SK-N-SH (cell line): ENCODE measurements at regions not wholly inside any gene's neighbourhood (a gene's known extent, or its start where the extent isn't known, plus 50 kb on each side); places are given as distances from the start of the nearest gene placed in this dataset.

Experiments used
- CTCF ChIA-PET: fragments of 300-600, 350-600 bp; formaldehyde crosslinking; extraction: SDS; loops from one replicate; lab custom pipeline; 2021; lab: Yijun Ruan, JAX
- POLR2A ChIA-PET: fragments of 350-600 bp; sonication (Branson Sonifier 250); formaldehyde crosslinking; extraction: SDS; loops from one replicate; lab custom pipeline; 2020; ENCODE audit warnings: antibody characterized with exemption, inconsistent platforms; lab: Yijun Ruan, JAX
- DNase-seq: peaks from one replicate; pipeline ENCODE4 v3.0.0; 2012
- H2AFZ ChIP-seq: fragments of 200-600 bp; sonication (generic); 2 replicates; pipeline ENCODE4 v1.8.1; 2016; ENCODE audit warnings: antibody characterized with exemption, mild to moderate bottlenecking, low read depth
- H3F3A ChIP-seq: fragments of 200-600 bp; sonication (generic); replicated peaks from 2 replicates; pipeline ENCODE3; 2016; ENCODE audit warnings: antibody characterized with exemption, mild to moderate bottlenecking; ENCODE audit not compliant: insufficient read depth
- H3K27ac ChIP-seq, 2 experiments: fragments of 200-500 bp in 1 of 2; fragments of 200-600 bp in 1 of 2; sonication (Bioruptor generic) in 1 of 2; sonication (generic), shearing (Covaris generic) in 1 of 2; 2 replicates each; pipeline versions ENCODE4 v1.5.1 to v1.6.1; 2014 to 2016; ENCODE audit warnings: low read depth in 2 of 2, inconsistent platforms in 1 of 2, low read length in 1 of 2, mild to moderate bottlenecking in 1 of 2, mixed read lengths in 1 of 2
- H3K27me3 ChIP-seq: fragments of 200-600 bp; sonication (generic), shearing (Covaris generic); 2 replicates; pipeline ENCODE4 v1.6.1; 2016; ENCODE audit warnings: mixed run types; ENCODE audit not compliant: insufficient read depth
- H3K36me3 ChIP-seq, 2 experiments: fragments of 200-500 bp in 1 of 2; fragments of 200-600 bp in 1 of 2; sonication (Bioruptor generic) in 1 of 2; sonication (generic) in 1 of 2; replicated peaks in 1 of 2; 2 replicates each; pipeline versions ENCODE3 to v1.5.1; 2014 to 2016; ENCODE audit warnings: low read length in 1 of 2, mild to moderate bottlenecking in 1 of 2; ENCODE audit not compliant: insufficient read depth in 2 of 2, control insufficient read depth in 1 of 2
- H3K4me1 ChIP-seq, 2 experiments: fragments of 200-500 bp in 1 of 2; fragments of 200-600 bp in 1 of 2; sonication (Bioruptor generic) in 1 of 2; sonication (generic), shearing (Covaris generic) in 1 of 2; 2 replicates each; pipeline versions ENCODE4 v1.5.1 to v1.6.1; 2014 to 2016; ENCODE audit warnings: low read depth in 1 of 2, low read length in 1 of 2, mixed run types in 1 of 2; ENCODE audit not compliant: insufficient read depth in 2 of 2, control insufficient read depth in 1 of 2
- H3K4me2 ChIP-seq: fragments of 200-600 bp; sonication (generic), shearing (Covaris generic); 2 replicates; pipeline ENCODE4 v1.6.1; 2017; ENCODE audit warnings: mixed run types
- H3K4me3 ChIP-seq, 2 experiments: fragments of 200-500 bp in 1 of 2; fragments of 200-600 bp in 1 of 2; sonication (Bioruptor generic) in 1 of 2; sonication (generic), shearing (Covaris generic) in 1 of 2; 2 replicates each; pipeline versions ENCODE4 v1.5.1 to v1.8.1; 2014 to 2016; ENCODE audit warnings: low read depth in 2 of 2, inconsistent platforms in 1 of 2, low read length in 1 of 2, mild to moderate bottlenecking in 1 of 2, mixed read lengths in 1 of 2, moderate library complexity in 1 of 2
- H3K79me2 ChIP-seq: fragments of 200-600 bp; sonication (generic); 2 replicates; pipeline ENCODE4 v1.8.1; 2017; ENCODE audit warnings: mild to moderate bottlenecking; ENCODE audit not compliant: insufficient read depth
- H3K9ac ChIP-seq: fragments of 200-600 bp; sonication (generic); 2 replicates; pipeline ENCODE4 v1.6.1; 2017; ENCODE audit warnings: mixed run types
- H3K9me2 ChIP-seq: fragments of 200-600 bp; sonication (generic); 2 replicates; pipeline ENCODE4 v1.6.1; 2017; ENCODE audit warnings: mixed run types
- H3K9me3 ChIP-seq: fragments of 200-600 bp; sonication (generic); 2 replicates; pipeline ENCODE4 v1.6.1; 2017; ENCODE audit warnings: mixed run types, mild to moderate bottlenecking, moderate library complexity
- H4K20me1 ChIP-seq: fragments of 200-600 bp; sonication (generic); 2 replicates; pipeline ENCODE4 v1.6.1; 2017; ENCODE audit warnings: mild to moderate bottlenecking, mixed run types; ENCODE audit not compliant: insufficient read depth
- CHD2 ChIP-seq: fragments of 150-350 bp; IDR thresholded peaks from 2 replicates; pipeline ENCODE4 v1.6.1; 2018; ENCODE audit warnings: low read length; ENCODE audit not compliant: partially characterized antibody
- ELF1 ChIP-seq: IDR thresholded peaks from 2 replicates; pipeline ENCODE4 v1.4.0; 2012
- FOXJ3 ChIP-seq: sonication (generic); formaldehyde crosslinking; IDR thresholded peaks from 2 replicates; pipeline ENCODE4 v1.5.1; 2020; ENCODE audit warnings: mild to moderate bottlenecking, missing genetic modification reagents
- GABPA ChIP-seq: IDR thresholded peaks from 2 replicates; pipeline ENCODE4 v1.4.0; 2012; ENCODE audit warnings: low read depth, mild to moderate bottlenecking
- GATA2 ChIP-seq: sonication (generic); formaldehyde crosslinking; IDR thresholded peaks from 2 replicates; pipeline ENCODE4 v1.5.0; 2020; ENCODE audit warnings: mild to moderate bottlenecking, missing genetic modification reagents
- IRF3 ChIP-seq: fragments of 150-350 bp; IDR thresholded peaks from 2 replicates; pipeline ENCODE4 v1.6.1; 2016; ENCODE audit warnings: mild to moderate bottlenecking, low read depth, low read length
- JUND ChIP-seq: IDR thresholded peaks from 2 replicates; pipeline ENCODE4 v1.4.0; 2012
- MXI1 ChIP-seq: IDR thresholded peaks from 2 replicates; pipeline ENCODE4 v1.6.1; 2012; ENCODE audit warnings: mild to moderate bottlenecking, low read depth, low read length, improper control_type of control experiment
- POLR2AphosphoS5 ChIP-seq: IDR thresholded peaks from 2 replicates; pipeline ENCODE4 v1.6.1; 2012; ENCODE audit warnings: low read depth, low read length
- RCOR1 ChIP-seq: fragments of 150-350 bp; IDR thresholded peaks from 2 replicates; pipeline ENCODE4 v1.6.1; 2017; ENCODE audit warnings: antibody characterized with exemption, low read length
- TAF1 ChIP-seq: IDR thresholded peaks from 2 replicates; pipeline ENCODE4 v1.6.1; 2012; ENCODE audit warnings: low read depth, mild to moderate bottlenecking, low read length, moderate library complexity, borderline replicate concordance
- TEAD4 ChIP-seq: IDR thresholded peaks from 2 replicates; pipeline ENCODE4 v1.4.0; 2012; ENCODE audit warnings: mild to moderate bottlenecking, borderline replicate concordance; ENCODE audit not compliant: insufficient read depth
- YY1 ChIP-seq: IDR thresholded peaks from 2 replicates; pipeline ENCODE4 v1.4.0; 2012; ENCODE audit warnings: low read depth, mild to moderate bottlenecking
- WGBS: methylation state at CpG from one replicate; pipeline ENCODE4 v1.1.6; 2017; ENCODE audit warnings: low lambda C conversion rate; 5-methylcytosine and 5-hydroxymethylcytosine counted together
- TF ChIP-seq, protein P1 (sequence below): IDR thresholded peaks from 2 replicates; pipeline ENCODE4 v1.4.0; 2012; ENCODE audit warnings: low read depth, borderline replicate concordance
- TF ChIP-seq, protein P2 (sequence below): IDR thresholded peaks from 2 replicates; pipeline ENCODE4 v1.4.0; 2012; ENCODE audit warnings: low read depth, borderline replicate concordance
- TF ChIP-seq, protein P3 (sequence below): IDR thresholded peaks from 2 replicates; pipeline ENCODE4; 2012

DNA sequence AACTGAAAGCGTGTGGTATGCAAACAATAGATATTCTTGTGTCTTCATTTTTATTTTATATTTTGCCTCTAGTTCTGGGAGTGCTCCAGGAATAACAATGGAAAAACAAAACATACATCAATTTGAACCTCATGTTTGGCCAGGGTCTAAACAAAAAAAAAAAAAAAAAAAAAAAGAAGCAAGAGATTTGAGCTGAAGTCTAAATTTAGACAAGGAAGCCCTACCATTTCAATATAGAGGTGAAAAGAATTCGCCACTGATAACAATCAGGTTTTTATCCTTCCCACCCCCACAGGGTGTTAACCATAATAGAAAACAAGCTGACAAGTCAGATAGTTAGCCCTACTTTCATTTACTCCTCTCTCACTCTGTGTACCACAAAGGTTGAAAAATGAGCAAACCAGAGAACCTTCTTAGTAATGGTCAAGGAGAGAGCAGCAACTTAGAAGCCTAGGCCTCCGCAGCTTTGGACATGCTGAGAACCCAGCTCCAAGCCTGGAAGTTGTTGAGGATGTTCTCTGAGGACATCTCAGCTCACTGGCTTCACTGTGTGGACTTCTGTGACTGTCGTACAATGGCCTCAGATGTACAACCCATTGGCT, 118.2 kb upstream of the HMHB1 start:
- 0 out of 2 replicates have a peak, but pooled peaks cover 3% of the 10 kb centered on the region for H3K9me2 ChIP-seq
- no peak for DNase-seq
- no peaks in the 10 kb centered on the region for H3K36me3 ChIP-seq
- ChIA-PET CTCF (interaction anchor here (1.2 kb wide), 1 partner anchor 12 kb away, joined by 3 read pairs; no protein-coding TSS in a partner anchor), POLR2A (no interaction called here)
- H4K20me1 ChIP-seq: no peaks in the 10 kb centered on the region
- WGBS: 83% methylated on average over 4 of the region's 4 CpGs
- no peak overlapping the region for H2AFZ ChIP-seq
- 0 out of 2 replicates have a peak, but pooled peaks cover 3% of the 10 kb centered on the region for H3K9me3 ChIP-seq
- H3F3A ChIP-seq: no peaks in the 10 kb centered on the region
- H3K9ac ChIP-seq: no peak overlapping the region
- H3K79me2 ChIP-seq: no peaks in the 10 kb centered on the region
- no peak overlapping the region for H3K4me2 ChIP-seq
- H3K27me3 ChIP-seq: no peaks in the 10 kb centered on the region
- TF ChIP-seq, protein P1, sequence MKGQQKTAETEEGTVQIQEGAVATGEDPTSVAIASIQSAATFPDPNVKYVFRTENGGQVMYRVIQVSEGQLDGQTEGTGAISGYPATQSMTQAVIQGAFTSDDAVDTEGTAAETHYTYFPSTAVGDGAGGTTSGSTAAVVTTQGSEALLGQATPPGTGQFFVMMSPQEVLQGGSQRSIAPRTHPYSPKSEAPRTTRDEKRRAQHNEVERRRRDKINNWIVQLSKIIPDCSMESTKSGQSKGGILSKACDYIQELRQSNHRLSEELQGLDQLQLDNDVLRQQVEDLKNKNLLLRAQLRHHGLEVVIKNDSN: no peak
- TF ChIP-seq GATA2 (CRISPR knock-in tag) (no peak), IRF3 (no peak), TAF1 (no peak), GABPA (no peak), FOXJ3 (no peak)
- TF ChIP-seq, protein P2, sequence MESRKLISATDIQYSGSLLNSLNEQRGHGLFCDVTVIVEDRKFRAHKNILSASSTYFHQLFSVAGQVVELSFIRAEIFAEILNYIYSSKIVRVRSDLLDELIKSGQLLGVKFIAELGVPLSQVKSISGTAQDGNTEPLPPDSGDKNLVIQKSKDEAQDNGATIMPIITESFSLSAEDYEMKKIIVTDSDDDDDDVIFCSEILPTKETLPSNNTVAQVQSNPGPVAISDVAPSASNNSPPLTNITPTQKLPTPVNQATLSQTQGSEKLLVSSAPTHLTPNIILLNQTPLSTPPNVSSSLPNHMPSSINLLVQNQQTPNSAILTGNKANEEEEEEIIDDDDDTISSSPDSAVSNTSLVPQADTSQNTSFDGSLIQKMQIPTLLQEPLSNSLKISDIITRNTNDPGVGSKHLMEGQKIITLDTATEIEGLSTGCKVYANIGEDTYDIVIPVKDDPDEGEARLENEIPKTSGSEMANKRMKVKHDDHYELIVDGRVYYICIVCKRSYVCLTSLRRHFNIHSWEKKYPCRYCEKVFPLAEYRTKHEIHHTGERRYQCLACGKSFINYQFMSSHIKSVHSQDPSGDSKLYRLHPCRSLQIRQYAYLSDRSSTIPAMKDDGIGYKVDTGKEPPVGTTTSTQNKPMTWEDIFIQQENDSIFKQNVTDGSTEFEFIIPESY: no peak
- TF ChIP-seq, protein P3, sequence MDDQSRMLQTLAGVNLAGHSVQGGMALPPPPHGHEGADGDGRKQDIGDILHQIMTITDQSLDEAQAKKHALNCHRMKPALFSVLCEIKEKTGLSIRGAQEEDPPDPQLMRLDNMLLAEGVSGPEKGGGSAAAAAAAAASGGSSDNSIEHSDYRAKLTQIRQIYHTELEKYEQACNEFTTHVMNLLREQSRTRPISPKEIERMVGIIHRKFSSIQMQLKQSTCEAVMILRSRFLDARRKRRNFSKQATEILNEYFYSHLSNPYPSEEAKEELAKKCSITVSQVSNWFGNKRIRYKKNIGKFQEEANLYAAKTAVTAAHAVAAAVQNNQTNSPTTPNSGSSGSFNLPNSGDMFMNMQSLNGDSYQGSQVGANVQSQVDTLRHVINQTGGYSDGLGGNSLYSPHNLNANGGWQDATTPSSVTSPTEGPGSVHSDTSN: no peak
- no peak overlapping the region for H3K27ac ChIP-seq
- H3K4me1 ChIP-seq: no peaks in the 10 kb centered on the region; a peak in 1 of 4 replicates
- no peak overlapping the region for H3K4me3 ChIP-seq

GRCh38 chr5:143692342-143692741, 119.6 kb upstream of the HMHB1 start:
- H4K20me1 ChIP-seq: no peaks in the 10 kb centered on the region
- ChIA-PET CTCF (no interaction called here), POLR2A (no interaction called here)
- H3K4me2 ChIP-seq: no peak overlapping the region
- no peaks in the 10 kb centered on the region for H3K36me3 ChIP-seq
- no peaks in the 10 kb centered on the region; a peak in 1 of 4 replicates for H3K4me1 ChIP-seq
- H3K9me2 ChIP-seq: 0 out of 2 replicates have a peak, but pooled peaks cover 3% of the 10 kb centered on the region
- no peaks in the 10 kb centered on the region for H3F3A ChIP-seq
- TF ChIP-seq RCOR1 (no peak), ELF1 (no peak), JUND (no peak), MXI1 (no peak), IRF3 (no peak), YY1 (no peak), TEAD4 (no peak), CHD2 (no peak), TAF1 (no peak), POLR2AphosphoS5 (no peak)
- TF ChIP-seq, protein P1: no peak
- H3K9me3 ChIP-seq: 0 out of 2 replicates have a peak, but pooled peaks cover 3% of the 10 kb centered on the region
- H3K9ac ChIP-seq: no peak overlapping the region
- H3K4me3 ChIP-seq: no peak overlapping the region
- no peak for DNase-seq
- no peaks in the 10 kb centered on the region for H3K79me2 ChIP-seq
- no peaks in the 10 kb centered on the region for H3K27me3 ChIP-seq
- WGBS: 92% methylated on average over 1 of the region's 1 CpG
- no peak overlapping the region for H2AFZ ChIP-seq
- no peak overlapping the region for H3K27ac ChIP-seq
